OCI-LY7 (cell line): ENCODE measurements at regions not wholly inside any gene's neighbourhood (a gene's known extent, or its start where the extent isn't known, plus 50 kb on each side); places are given as distances from the start of the nearest gene placed in this dataset.
A peak's percentile ranks its signal among the peaks of the same experiment; 100 is the strongest.

Experiments used
- BruUV-seq: library from RNA; stranded (reverse); fragments of 400-500 nt; replicated peaks from 2 replicates; lab custom pipeline; 2021; lab: Mats Ljungman, UMichigan
- CTCF ChIA-PET: fragments of 300-600 bp; sonication (Branson Sonifier 250); formaldehyde crosslinking; loops from one replicate; lab custom pipeline; 2022; ENCODE audit warnings: antibody characterized with exemption; ENCODE audit not compliant: unreplicated experiment; lab: Charles Lee
- POLR2A ChIA-PET: fragments of 300-600 bp; sonication (Branson Sonifier 250); formaldehyde crosslinking; loops from one replicate; lab custom pipeline; 2022; ENCODE audit warnings: antibody characterized with exemption; lab: Charles Lee
- DNase-seq: peaks from one replicate; pipeline ENCODE4 v3.0.0-alpha.2; 2015; ENCODE audit warnings: low spot score
- H2AFZ ChIP-seq: fragments of 200-600 bp; sonication (generic), shearing (Covaris generic); 2 replicates; pipeline ENCODE4 v1.6.1; 2014; ENCODE audit warnings: mild to moderate bottlenecking, antibody characterized with exemption, low read length, moderate library complexity
- H3K27ac ChIP-seq: fragments of 200-600 bp; sonication (generic); 2 replicates; pipeline ENCODE4 v1.5.1; 2014; ENCODE audit warnings: mixed run types, low read depth, mild to moderate bottlenecking, moderate library complexity, low read length, inconsistent platforms; ENCODE audit not compliant: poor library complexity, severe bottlenecking
- H3K36me3 ChIP-seq: fragments of 200-600 bp; sonication (generic); 2 replicates; pipeline ENCODE4 v1.6.1; 2014; ENCODE audit warnings: mild to moderate bottlenecking, antibody characterized with exemption, low read length, moderate library complexity, mixed read lengths; ENCODE audit not compliant: insufficient read depth
- H3K4me1 ChIP-seq: fragments of 200-600 bp; sonication (generic); 2 replicates; pipeline ENCODE4 v1.5.1; 2014; ENCODE audit warnings: mild to moderate bottlenecking, low read length; ENCODE audit not compliant: insufficient read depth, poor library complexity, severe bottlenecking
- H3K4me2 ChIP-seq: fragments of 200-600 bp; sonication (generic); 2 replicates; pipeline ENCODE4 v1.6.1; 2014; ENCODE audit warnings: mild to moderate bottlenecking, low read length
- H3K4me3 ChIP-seq: fragments of 200-600 bp; sonication (generic); 2 replicates; pipeline ENCODE4 v1.5.1; 2014; ENCODE audit warnings: mild to moderate bottlenecking, low read depth, low read length; ENCODE audit not compliant: poor library complexity, severe bottlenecking
- H3K79me2 ChIP-seq: fragments of 200-600 bp; sonication (generic); 2 replicates; pipeline ENCODE4 v1.6.1; 2016; ENCODE audit warnings: low read depth, mild to moderate bottlenecking, low read length, moderate library complexity, mixed read lengths; ENCODE audit not compliant: insufficient read depth
- H3K9me2 ChIP-seq: fragments of 200-600 bp; sonication (generic); 2 replicates; pipeline ENCODE4 v1.6.1; 2016; ENCODE audit warnings: mild to moderate bottlenecking, low read length, mixed read lengths; ENCODE audit not compliant: insufficient read depth
- H3K9me3 ChIP-seq: fragments of 200-600 bp; sonication (generic); 2 replicates; pipeline ENCODE4 v1.6.1; 2014; ENCODE audit warnings: mild to moderate bottlenecking, mixed run types, low read length, mixed read lengths
- H4K20me1 ChIP-seq: fragments of 200-600 bp; sonication (generic); 2 replicates; pipeline ENCODE4 v1.6.1; 2014; ENCODE audit warnings: mild to moderate bottlenecking, antibody characterized with exemption, low read length, moderate library complexity, mixed read lengths; ENCODE audit not compliant: insufficient read depth
- CTCF ChIP-seq: fragments of 200-600 bp; sonication (generic); conservative IDR thresholded peaks from 2 replicates; pipeline ENCODE4 v1.5.1; 2014; ENCODE audit warnings: mild to moderate bottlenecking, antibody characterized with exemption, low read length, moderate library complexity, mixed read lengths
- EZH2phosphoT487 ChIP-seq: fragments of 200-600 bp; sonication (generic); IDR thresholded peaks from 2 replicates; pipeline ENCODE4 v1.6.1; 2018; ENCODE audit warnings: low read depth, borderline replicate concordance, mild to moderate bottlenecking, mixed run types, antibody characterized with exemption, low read length, moderate library complexity, mixed read lengths
- intact Hi-C: fragments of 100-400 bp; cut with micrococcal nuclease; formaldehyde crosslinking; loops from one replicate; pipeline ENCODE4 v1.10.0; 2022; ENCODE audit not compliant: unreplicated experiment

GRCh38 chr2:47644351-47644750 lies 73.6 kb upstream of the KCNK12 start:
- H3K4me3 ChIP-seq: no peak overlapping the region
- no peaks in the 10 kb centered on the region for H3K9me3 ChIP-seq
- H3K27ac ChIP-seq: no peak overlapping the region
- H3K36me3 ChIP-seq: no peaks in the 10 kb centered on the region
- H3K79me2 ChIP-seq: no peaks in the 10 kb centered on the region
- ChIA-PET CTCF (no interaction called here), POLR2A (interaction anchor here (0.9 kb wide), 1 partner anchor 21 kb away, joined by 4 read pairs; no protein-coding TSS in a partner anchor)
- no peak for TF ChIP-seq EZH2phosphoT487
- TF ChIP-seq CTCF: no peak
- no peaks in the 10 kb centered on the region for H4K20me1 ChIP-seq
- H2AFZ ChIP-seq: no peak overlapping the region; the same call in 1 of the 2 replicates
- DNase-seq: no peak
- H3K4me1 ChIP-seq: peaks cover 50% of the 10 kb centered on the region
- no peak overlapping the region for H3K4me2 ChIP-seq
- intact Hi-C loops: no loop called here
- no peaks in the 10 kb centered on the region for H3K9me2 ChIP-seq
- no TSS peak for BruUV-seq

GRCh38 chr2:47641366-47641765 lies 70.6 kb upstream of the KCNK12 start:
- no TSS peak for BruUV-seq
- no peak overlapping the region for H3K27ac ChIP-seq
- intact Hi-C loops: no loop called here
- no peak for DNase-seq
- TF ChIP-seq EZH2phosphoT487: no peak
- no peak for TF ChIP-seq CTCF
- peaks cover 50% of the 10 kb centered on the region for H3K4me1 ChIP-seq
- no peaks in the 10 kb centered on the region for H4K20me1 ChIP-seq
- H3K79me2 ChIP-seq: no peaks in the 10 kb centered on the region
- 0 out of 2 replicates have a peak, but pooled peaks cover 5% of the 10 kb centered on the region for H3K9me3 ChIP-seq
- no peaks in the 10 kb centered on the region for H3K36me3 ChIP-seq
- H3K9me2 ChIP-seq: no peaks in the 10 kb centered on the region
- H2AFZ ChIP-seq: peak overlapping the region; percentile 82
- H3K4me3 ChIP-seq: peak overlapping the region; percentile 9
- ChIA-PET CTCF (interaction anchor here (1.1 kb wide), 1 partner anchor 13 kb away, joined by 3 read pairs; no protein-coding TSS in a partner anchor), POLR2A (interaction anchor here (0.6 to 1.4 kb wide), 8 partner anchors 11 to 260 kb away, joined by 3 to 10 read pairs (median 3); no protein-coding TSS in a partner anchor)
- H3K4me2 ChIP-seq: peak overlapping the region; percentile 54

GRCh38 chr2:47640356-47640755 lies 69.6 kb upstream of the KCNK12 start:
- H3K79me2 ChIP-seq: no peaks in the 10 kb centered on the region
- H3K27ac ChIP-seq: no peak overlapping the region
- no TSS peak for BruUV-seq
- peaks cover 47% of the 10 kb centered on the region for H3K4me1 ChIP-seq
- ChIA-PET CTCF (interaction anchor here (1.1 kb wide), 1 partner anchor 14 kb away, joined by 3 read pairs; no protein-coding TSS in a partner anchor), POLR2A (interaction anchor here (0.6 to 1.4 kb wide), 10 partner anchors 8 to 224 kb away, joined by 3 to 10 read pairs (median 3); no protein-coding TSS in a partner anchor)
- no peaks in the 10 kb centered on the region for H4K20me1 ChIP-seq
- H3K9me2 ChIP-seq: no peaks in the 10 kb centered on the region
- no peak overlapping the region for H3K4me3 ChIP-seq
- 0 out of 2 replicates have a peak, but pooled peaks cover 5% of the 10 kb centered on the region for H3K9me3 ChIP-seq
- intact Hi-C loops: no loop called here
- H2AFZ ChIP-seq: no peak overlapping the region
- no peak for TF ChIP-seq CTCF
- no peak for TF ChIP-seq EZH2phosphoT487
- DNase-seq: no peak
- H3K4me2 ChIP-seq: no peak overlapping the region
- H3K36me3 ChIP-seq: no peaks in the 10 kb centered on the region
